Caki2 (cell line): ENCODE measurements at regions not wholly inside any gene's neighbourhood (a gene's known extent, or its start where the extent isn't known, plus 50 kb on each side); places are given as distances from the start of the nearest gene placed in this dataset.

Experiments used
- DNase-seq: peaks from one replicate; pipeline ENCODE4 v3.0.0-alpha.2; 2015; ENCODE audit warnings: low read depth
- in situ Hi-C: cut with HindIII; loops from 2 replicates; pipeline ENCODE4 v1.10.0; 2016; ENCODE audit warnings: low sequenced_read_pairs, low pct_unique_long_range_greater_than_20kb, mixed read lengths

- peak; percentile 8 for DNase-seq
- in situ Hi-C loops, result no loop called here
Measured at GRCh38 chr15:61584410-61584809, 355.3 kb upstream of the RORA start.

GRCh38 chr15:61582092-61582491, 353.0 kb upstream of the RORA start:
- no peak for DNase-seq
- in situ Hi-C loops, result no loop called here

GRCh38 chr15:61575597-61575996, 346.5 kb upstream of the RORA start:
- no peak for DNase-seq
- in situ Hi-C loops, result no loop called here

GRCh38 chr15:61571026-61571425, 341.9 kb upstream of the RORA start:
- no peak for DNase-seq
- in situ Hi-C loops, result no loop called here

GRCh38 chr15:61564785-61565184, 335.7 kb upstream of the RORA start:
- DNase-seq, result no peak
- in situ Hi-C loops, result no loop called here

GRCh38 chr15:61558172-61559136, 329.4 kb upstream of the RORA start:
- no peak for DNase-seq
- in situ Hi-C loops, result no loop called here

- in situ Hi-C loops, result no loop called here
- peak; percentile 1 for DNase-seq
Measured at GRCh38 chr15:61556037-61556648, 327.0 kb upstream of the RORA start.

- in situ Hi-C loops, result no loop called here
- DNase-seq, result no peak
Measured at GRCh38 chr15:61549727-61550126, 320.6 kb upstream of the RORA start.

- DNase-seq, result no peak
- in situ Hi-C loops, result no loop called here
Measured at GRCh38 chr15:61545763-61546162, 316.7 kb upstream of the RORA start.

GRCh38 chr15:61541516-61541915, 312.4 kb upstream of the RORA start:
- no peak for DNase-seq
- in situ Hi-C loops, result no loop called here

- in situ Hi-C loops, result no loop called here
- DNase-seq, result no peak
Measured at GRCh38 chr15:61537337-61537736, 308.2 kb upstream of the RORA start.

- no peak for DNase-seq
- in situ Hi-C loops, result no loop called here
Measured at GRCh38 chr15:61534986-61535385, 305.9 kb upstream of the RORA start.

- no peak for DNase-seq
- in situ Hi-C loops, result no loop called here
Measured at GRCh38 chr15:61530769-61531168, 301.7 kb upstream of the RORA start.

- DNase-seq, result no peak
- in situ Hi-C loops, result no loop called here
Measured at GRCh38 chr15:61528581-61528910, 299.4 kb upstream of the RORA start.

- no peak for DNase-seq
- in situ Hi-C loops, result no loop called here
Measured at GRCh38 chr15:61527836-61528580, 298.9 kb upstream of the RORA start.

GRCh38 chr15:61524545-61524944, 295.4 kb upstream of the RORA start:
- in situ Hi-C loops, result no loop called here

GRCh38 chr15:61524086-61524485, 295.0 kb upstream of the RORA start:
- in situ Hi-C loops, result no loop called here
- no peak for DNase-seq

More at GRCh38 chr15:61524545-61524944, 295.4 kb upstream of the RORA start:
- no peak for DNase-seq

- in situ Hi-C loops, result no loop called here
- DNase-seq, result no peak
Measured at GRCh38 chr15:61522411-61522810, 293.3 kb upstream of the RORA start.

- DNase-seq, result no peak
- in situ Hi-C loops, result no loop called here
Measured at GRCh38 chr15:61521953-61522352, 292.9 kb upstream of the RORA start.
